HCT116 (cell line): ENCODE measurements at regions not wholly inside any gene's neighbourhood (a gene's known extent, or its start where the extent isn't known, plus 50 kb on each side); places are given as distances from the start of the nearest gene placed in this dataset.

Source experiments
- ATAC-seq: fragments of 200-7000 bp; cut with Tn5 transposase; 2 replicates; pipeline ENCODE4 v1.9.1; 2020; ENCODE audit warnings: mild to moderate bottlenecking, moderate library complexity
- BruUV-seq: library from RNA; stranded (reverse); fragments of 400-500 nt; replicated peaks from 2 replicates; lab custom pipeline; 2021; lab: Mats Ljungman, UMichigan
- CTCF ChIA-PET: fragments of 300-600 bp; sonication (Branson Sonifier 250); formaldehyde crosslinking; loops from one replicate; lab custom pipeline; 2021; ENCODE audit warnings: antibody characterized with exemption; lab: Charles Lee
- POLR2A ChIA-PET: fragments of 300-600, 350-600 bp; sonication (Branson Sonifier 250); formaldehyde crosslinking; loops from one replicate; lab custom pipeline; 2021; ENCODE audit warnings: antibody characterized with exemption; lab: Charles Lee
- RAD21 ChIA-PET, 2 experiments: fragments of 300-600 bp; sonication (Branson Sonifier 250); formaldehyde crosslinking; loops; one replicate each; lab custom pipeline; 2023; ENCODE audit warnings: low total read pairs in 2 of 2; ENCODE audit not compliant: uncharacterized antibody in 2 of 2, unreplicated experiment in 2 of 2, low non-redundant PET in 1 of 2; lab: Charles Lee
- DNase-seq: peaks from one replicate; pipeline ENCODE4 v3.0.0-alpha.2; 2010; ENCODE audit warnings: low read depth, low spot score
- H2AFZ ChIP-seq: fragments of 200-600 bp; shearing (Covaris generic), sonication (generic); 2 replicates; pipeline ENCODE4 v1.6.1; 2017; ENCODE audit warnings: low read depth, mixed run types, mixed read lengths, antibody characterized with exemption, low read length; ENCODE audit not compliant: poor library complexity, severe bottlenecking
- H3K27ac ChIP-seq: 2 replicates; pipeline ENCODE4 v1.5.1; 2012; ENCODE audit warnings: low read depth, low read length
- H3K27me3 ChIP-seq: fragments of 200-600 bp; sonication (generic); 2 replicates; pipeline ENCODE4 v1.6.1; 2016; ENCODE audit warnings: mixed run types, low read length, mixed read lengths; ENCODE audit not compliant: insufficient read depth
- H3K36me3 ChIP-seq, 2 experiments: fragments of 200-500 bp in 1 of 2; fragments of 200-600 bp in 1 of 2; sonication (Bioruptor generic) in 1 of 2; sonication (generic) in 1 of 2; 2 replicates each; pipeline versions ENCODE4 v1.5.1 to v1.6.1; 2014 to 2016; ENCODE audit warnings: low read length in 2 of 2, inconsistent platforms in 1 of 2, mixed read lengths in 1 of 2, mixed run types in 1 of 2; ENCODE audit not compliant: insufficient read depth in 2 of 2, control insufficient read depth in 1 of 2
- H3K4me1 ChIP-seq, 2 experiments: fragments of 200-600 bp in 1 of 2; sonication (generic) in 1 of 2; 2 replicates each; pipeline versions ENCODE4 v1.5.1 to v1.6.1; 2012 to 2017; ENCODE audit warnings: low read length in 2 of 2, inconsistent platforms in 1 of 2, mild to moderate bottlenecking in 1 of 2, mixed read lengths in 1 of 2, mixed run types in 1 of 2, moderate library complexity in 1 of 2; ENCODE audit not compliant: insufficient read depth in 2 of 2, control insufficient read depth in 1 of 2
- H3K4me2 ChIP-seq: fragments of 200-600 bp; sonication (generic); 2 replicates; pipeline ENCODE4 v1.6.1; 2017; ENCODE audit warnings: mixed run types, low read length, mixed read lengths
- H3K4me3 ChIP-seq, 2 experiments: fragments of 200-600 bp in 1 of 2; sonication (generic) in 1 of 2; replicated peaks in 1 of 2; 2 replicates each; pipeline ENCODE4 v1.5.1; 2011 to 2016; ENCODE audit warnings: low read length in 2 of 2, control low read depth in 1 of 2, low read depth in 1 of 2, mild to moderate bottlenecking in 1 of 2, mixed read lengths in 1 of 2, mixed run types in 1 of 2
- H3K79me2 ChIP-seq: fragments of 200-600 bp; sonication (generic); 2 replicates; pipeline ENCODE4 v1.6.1; 2017; ENCODE audit warnings: mild to moderate bottlenecking, mixed run types, low read length, moderate library complexity, mixed read lengths; ENCODE audit not compliant: insufficient read depth
- H3K9ac ChIP-seq: fragments of 200-600 bp; sonication (generic); 2 replicates; pipeline ENCODE4 v1.6.1; 2016; ENCODE audit warnings: low read length, mixed read lengths
- H3K9me2 ChIP-seq: fragments of 200-600 bp; sonication (generic), shearing (Covaris generic); 2 replicates; pipeline ENCODE4 v1.6.1; 2017; ENCODE audit warnings: mixed run types, mild to moderate bottlenecking, moderate library complexity; ENCODE audit not compliant: insufficient read depth
- H3K9me3 ChIP-seq, 2 experiments: fragments of 200-500 bp in 1 of 2; fragments of 200-600 bp in 1 of 2; sonication (Bioruptor generic) in 1 of 2; sonication (generic) in 1 of 2; 2 replicates each; pipeline ENCODE4 v1.6.1; 2014 to 2017; ENCODE audit warnings: low read length in 2 of 2, mixed read lengths in 2 of 2, inconsistent platforms in 1 of 2, low read depth in 1 of 2, mild to moderate bottlenecking in 1 of 2, mixed run types in 1 of 2, moderate library complexity in 1 of 2; ENCODE audit not compliant: control insufficient read depth in 1 of 2, insufficient read depth in 1 of 2
- H4K20me1 ChIP-seq: fragments of 200-600 bp; sonication (generic), shearing (Covaris generic); 2 replicates; pipeline ENCODE4 v1.6.1; 2017; ENCODE audit warnings: mixed run types, mild to moderate bottlenecking, moderate library complexity; ENCODE audit not compliant: insufficient read depth
- CTCF ChIP-seq, 3 experiments: fragments of 200-600 bp in 1 of 3; sonication (generic) in 1 of 3; IDR thresholded peaks in 2 of 3; conservative IDR thresholded peaks in 1 of 3; 2 replicates each; pipeline ENCODE4 v1.5.1; 2012 to 2017; ENCODE audit warnings: low read depth in 2 of 3, low read length in 2 of 3, antibody characterized with exemption in 1 of 3, borderline replicate concordance in 1 of 3, control low read depth in 1 of 3, mild to moderate bottlenecking in 1 of 3, mixed read lengths in 1 of 3, mixed run types in 1 of 3, moderate library complexity in 1 of 3; ENCODE audit not compliant: insufficient read depth in 1 of 3
- ELF1 ChIP-seq: IDR thresholded peaks from 2 replicates; pipeline ENCODE4 v1.6.1; 2012; ENCODE audit warnings: low read depth, borderline replicate concordance
- EZH2phosphoT487 ChIP-seq: fragments of 200-600 bp; IDR thresholded peaks from 2 replicates; pipeline ENCODE4 v1.6.1; 2018; ENCODE audit warnings: antibody characterized with exemption, borderline replicate concordance
- FOSL1 ChIP-seq: IDR thresholded peaks from 2 replicates; pipeline ENCODE4 v1.6.1; 2012; ENCODE audit warnings: low read depth
- POLR2AphosphoS5 ChIP-seq: IDR thresholded peaks from 2 replicates; pipeline ENCODE4 v1.6.1; 2011; ENCODE audit warnings: mild to moderate bottlenecking, low read depth, low read length, moderate library complexity
- REST ChIP-seq: IDR thresholded peaks from 2 replicates; pipeline ENCODE4 v1.6.1; 2012; ENCODE audit warnings: low read depth
- TCF7L2 ChIP-seq: IDR thresholded peaks from 2 replicates; pipeline ENCODE4 v1.7.0; 2011; ENCODE audit warnings: borderline replicate concordance, inconsistent platforms; ENCODE audit not compliant: insufficient read depth, insufficient read length; ENCODE audit errors: extremely low read depth
- ZNF274 ChIP-seq: fragments of 200-500 bp; sonication (Bioruptor generic); IDR thresholded peaks from 2 replicates; pipeline ENCODE4 v1.6.1; 2014; ENCODE audit warnings: mild to moderate bottlenecking, low read depth, low read length, inconsistent platforms
- intact Hi-C: fragments of 100-400 bp; cut with micrococcal nuclease; formaldehyde crosslinking; loops from 2 replicates; pipeline ENCODE4 v1.10.0; 2022

- no peaks in the 10 kb centered on the region for H3K36me3 ChIP-seq
- no peak for ATAC-seq
- H4K20me1 ChIP-seq = no peaks in the 10 kb centered on the region
- H3K4me2 ChIP-seq = no peak overlapping the region
- no peaks in the 10 kb centered on the region for H3K27me3 ChIP-seq
- no peak overlapping the region for H2AFZ ChIP-seq
- H3K79me2 ChIP-seq = no peaks in the 10 kb centered on the region
- TF ChIP-seq CTCF (IDR thresholded peaks at IDR 0.05 in 2 of 3, conservative IDR thresholded peaks at IDR 0.05 in 1 of 3; ENCODE audit: borderline replicate concordance in 1 of 3, insufficient read depth in 1 of 3, low read depth in 2 of 3, low read length in 2 of 3) = no peak
- TF ChIP-seq FOSL1 = no peak
- TF ChIP-seq ELF1 = no peak
- TF ChIP-seq POLR2AphosphoS5 = no peak
- no peak for TF ChIP-seq REST
- TF ChIP-seq ZNF274 = no peak
- TF ChIP-seq EZH2phosphoT487 = no peak
- TF ChIP-seq TCF7L2 = no peak
- TF ChIP-seq, all 23 proteins: peak for 0
- H3K9me2 ChIP-seq = no peaks in the 10 kb centered on the region
- H3K9me3 ChIP-seq = peaks cover 5 to 12% of the 10 kb centered on the region in 2 experiments; a peak in 2 of 4 replicates
- no TSS peak for BruUV-seq
- H3K27ac ChIP-seq = no peak overlapping the region
- intact Hi-C loops = no loop called here
- ChIA-PET RAD21 (no interaction called here), CTCF (no interaction called here), POLR2A (no interaction called here)
- H3K4me3 ChIP-seq = no peak overlapping the region
- no peak for DNase-seq
- no peak overlapping the region for H3K9ac ChIP-seq
- H3K4me1 ChIP-seq = no peaks in the 10 kb centered on the region
These were observed 1312.3 kb downstream of the FAM181B start for GRCh38 chr11:81421251-81421860.
